ENCODE measurements at regions not wholly inside any gene's neighbourhood (a gene's known extent, or its start where the extent isn't known, plus 50 kb on each side); places are given as distances from the start of the nearest gene placed in this dataset.

GRCh38 chr14:22492622-22493542 lies 96.1 kb downstream of the DAD1 start (continued):
- TF ChIP-seq BHLHE40 (IDR thresholded peaks at IDR 0.05; ENCODE audit: low read depth, low read length), result no peak

GRCh38 chr14:22491683-22492621 lies 97.1 kb downstream of the DAD1 start:
- H2AFZ ChIP-seq (replicated peaks; ENCODE audit: low read length, poor library complexity), result no peak overlapping the region
- H4K8ac ChIP-seq (ENCODE audit: low read depth in 2 of 2, low read length in 2 of 2), result no peak overlapping the region
- no peaks in the 10 kb centered on the region for H3K79me1 ChIP-seq (ENCODE audit: low read depth in 1 of 2, low read length in 2 of 2)
- H2BK120ac ChIP-seq (ENCODE audit: low read depth, low read length), result no peak overlapping the region
- no peak overlapping the region for H2BK15ac ChIP-seq (ENCODE audit: low read depth, low read length)
- BruUV-seq (replicated peaks), result no TSS peak
- peaks cover 67% of the 10 kb centered on the region for H3K27me3 ChIP-seq (ENCODE audit: control insufficient read depth, insufficient read depth, low read length)
- dilution Hi-C loops (cut with HindIII; ENCODE audit: low sequenced_read_pairs, unreplicated experiment) (no loop called here), in situ Hi-C loops (cut with MboI; ENCODE audit: low sequenced_read_pairs) (no loop called here), intact Hi-C loops (cut with micrococcal nuclease) (no loop called here)
- H4K91ac ChIP-seq (ENCODE audit: insufficient read depth, low read depth, low read length), result no peak overlapping the region
- H3K9ac ChIP-seq (ENCODE audit: low read depth, low read length), result no peak overlapping the region
- no peak overlapping the region for H3K4me3 ChIP-seq (ENCODE audit: insufficient read depth, low read depth, low read length)
- H3K9me1 ChIP-seq (ENCODE audit: insufficient read depth, low read length), result no peaks in the 10 kb centered on the region
- no peak overlapping the region for H3K14ac ChIP-seq (replicated peaks; ENCODE audit: low read depth, low read length)
- TF ChIP-seq NFE2L2 (IDR thresholded peaks at IDR 0.05; ENCODE audit: low read depth, low read length) (no peak), MXI1 (IDR thresholded peaks at IDR 0.05; ENCODE audit: borderline replicate concordance, low read depth, low read length) (no peak), CHD1 (IDR thresholded peaks at IDR 0.05; ENCODE audit: low read depth, low read length) (no peak), POLR2A (IDR thresholded peaks at IDR 0.05; ENCODE audit: low read depth, low read length) (no peak), ELK1 (IDR thresholded peaks at IDR 0.05; ENCODE audit: borderline replicate concordance, low read depth, low read length) (no peak), MAFK (IDR thresholded peaks at IDR 0.05; ENCODE audit: low read depth, low read length) (no peak), RFX5 (IDR thresholded peaks at IDR 0.05; ENCODE audit: low read depth, low read length) (no peak), CEBPB (IDR thresholded peaks at IDR 0.05; ENCODE audit: low read depth, low read length) (no peak)
- H3K27ac ChIP-seq (ENCODE audit: insufficient read depth, low read length), result no peak overlapping the region
- ChIA-PET CTCF (no interaction called here), POLR2A (ENCODE audit: unreplicated experiment) (interaction anchor here (0.7 kb wide), 1 partner anchor 21 kb away, joined by 3 read pairs; no protein-coding TSS in a partner anchor)
- no peaks in the 10 kb centered on the region for H3K4me1 ChIP-seq (ENCODE audit: control insufficient read depth, insufficient read depth, low read length)
- H3K56ac ChIP-seq (ENCODE audit: extremely low read depth, insufficient read depth, low read length), result no peak overlapping the region
- ATAC-seq (ENCODE audit: low read depth) (no peak), DNase-seq (no peak)
- H3K4me2 ChIP-seq (ENCODE audit: low read depth, low read length), result no peak overlapping the region
- no peak overlapping the region for H2AK5ac ChIP-seq (ENCODE audit: low read depth, low read length)
- no peak overlapping the region for H2BK5ac ChIP-seq (ENCODE audit: low read depth, low read length, poor library complexity, severe bottlenecking)
- H3K4ac ChIP-seq (ENCODE audit: low read depth, low read length), result no peak overlapping the region
- H4K20me1 ChIP-seq (ENCODE audit: insufficient read depth, low read length), result no peaks in the 10 kb centered on the region
- H3K36me3 ChIP-seq (ENCODE audit: control insufficient read depth, insufficient read depth, low read length), result no peaks in the 10 kb centered on the region
- H4K5ac ChIP-seq (ENCODE audit: low read depth, low read length), result no peak overlapping the region
- H3K9me3 ChIP-seq (ENCODE audit: control insufficient read depth, insufficient read depth, low read length), result no peaks in the 10 kb centered on the region
- no peak overlapping the region for H2AK9ac ChIP-seq (replicated peaks; ENCODE audit: low read depth, low read length, poor library complexity)
- 17% methylated on average over 1 of the region's 11 CpGs; no CpG with 5 or more reads in 1 of the 2 experiments for WGBS, 2 experiments (ENCODE audit: extremely low coverage in 2 of 2, insufficient read length in 1 of 2)
- H3K18ac ChIP-seq (ENCODE audit: low read depth, low read length), result no peak overlapping the region
- H2BK20ac ChIP-seq (ENCODE audit: low read depth, low read length), result no peak overlapping the region
- no peak overlapping the region for H3K23ac ChIP-seq (ENCODE audit: low read depth, low read length)

Measured in IMR-90 (cell line).